Neural progenitor cell (in vitro differentiated cells): ENCODE measurements at regions not wholly inside any gene's neighbourhood (a gene's known extent, or its start where the extent isn't known, plus 50 kb on each side); places are given as distances from the start of the nearest gene placed in this dataset.

Source experiments
- DNase-seq: peaks from one replicate; pipeline ENCODE4 v3.0.0-alpha.2; 2016; ENCODE audit warnings: low spot score
- H2AFZ ChIP-seq: fragments of 200-600 bp; sonication (generic); replicated peaks from 2 replicates; pipeline ENCODE4 v1.6.1; 2016; ENCODE audit warnings: antibody characterized with exemption
- H3F3A ChIP-seq: fragments of 200-600 bp; sonication (generic); 2 replicates; pipeline ENCODE4 v1.6.1; 2016; ENCODE audit warnings: antibody characterized with exemption, low read depth
- H3K27ac ChIP-seq: fragments of 200-600 bp; sonication (generic); 2 replicates; pipeline ENCODE4 v1.5.1; 2016; ENCODE audit warnings: mild to moderate bottlenecking
- H3K27me3 ChIP-seq: fragments of 200-600 bp; sonication (generic); 2 replicates; pipeline ENCODE4 v1.6.1; 2016; ENCODE audit warnings: mild to moderate bottlenecking, moderate library complexity
- H3K36me3 ChIP-seq: fragments of 200-600 bp; sonication (generic); 2 replicates; pipeline ENCODE4 v1.5.1; 2016
- H3K4me1 ChIP-seq: fragments of 200-600 bp; sonication (generic); 2 replicates; pipeline ENCODE4 v1.6.1; 2016; ENCODE audit warnings: mixed run types
- H3K4me2 ChIP-seq: fragments of 200-600 bp; sonication (generic); 2 replicates; pipeline ENCODE4 v1.6.1; 2016
- H3K4me3 ChIP-seq: fragments of 200-600 bp; sonication (generic); 2 replicates; pipeline ENCODE4 v1.5.1; 2016
- H3K79me2 ChIP-seq: fragments of 200-600 bp; sonication (generic); 2 replicates; pipeline ENCODE4 v1.6.1; 2016; ENCODE audit warnings: low read depth
- H3K9ac ChIP-seq: fragments of 200-600 bp; sonication (generic); 2 replicates; pipeline ENCODE4 v1.6.1; 2016
- H3K9me3 ChIP-seq: fragments of 200-600 bp; sonication (generic); 2 replicates; pipeline ENCODE4 v1.5.1; 2016; ENCODE audit warnings: low read depth
- H4K20me1 ChIP-seq: fragments of 200-600 bp; sonication (generic); 2 replicates; pipeline ENCODE4 v1.6.1; 2016; ENCODE audit warnings: low read depth
- H3K27ac Mint-ChIP-seq: 3 replicates; pipeline ENCODE4 v1.8.0; 2021; ENCODE audit warnings: mixed read lengths
- H3K27me3 Mint-ChIP-seq: 2 replicates; pipeline ENCODE4 v1.8.0; 2022; ENCODE audit warnings: low read depth, mild to moderate bottlenecking, inconsistent platforms, moderate library complexity, mixed read lengths; ENCODE audit not compliant: insufficient read depth
- H3K36me3 Mint-ChIP-seq: 3 replicates; pipeline ENCODE4 v1.8.0; 2021; ENCODE audit warnings: mixed read lengths
- H3K4me1 Mint-ChIP-seq: 3 replicates; pipeline ENCODE4 v1.8.0; 2021; ENCODE audit warnings: mixed read lengths
- H3K4me3 Mint-ChIP-seq: 3 replicates; pipeline ENCODE4 v1.8.0; 2021; ENCODE audit warnings: mild to moderate bottlenecking, moderate library complexity, mixed read lengths
- H3K9me3 Mint-ChIP-seq: 3 replicates; pipeline ENCODE4 v1.8.0; 2020; ENCODE audit warnings: mixed read lengths
- EZH2 ChIP-seq: fragments of 200-600 bp; sonication (generic); IDR thresholded peaks from 2 replicates; pipeline ENCODE4 v1.6.1; 2017; ENCODE audit warnings: antibody characterized with exemption, mild to moderate bottlenecking, moderate library complexity
- EZH2phosphoT487 ChIP-seq: fragments of 200-600 bp; sonication (generic); IDR thresholded peaks from 2 replicates; pipeline ENCODE4 v1.6.1; 2017; ENCODE audit warnings: antibody characterized with exemption
- TF ChIP-seq, protein P1 (sequence below): fragments of 200-600 bp; sonication (generic); IDR thresholded peaks from 2 replicates; pipeline ENCODE4 v1.5.1; 2017; ENCODE audit warnings: antibody characterized with exemption, mild to moderate bottlenecking

DNA sequence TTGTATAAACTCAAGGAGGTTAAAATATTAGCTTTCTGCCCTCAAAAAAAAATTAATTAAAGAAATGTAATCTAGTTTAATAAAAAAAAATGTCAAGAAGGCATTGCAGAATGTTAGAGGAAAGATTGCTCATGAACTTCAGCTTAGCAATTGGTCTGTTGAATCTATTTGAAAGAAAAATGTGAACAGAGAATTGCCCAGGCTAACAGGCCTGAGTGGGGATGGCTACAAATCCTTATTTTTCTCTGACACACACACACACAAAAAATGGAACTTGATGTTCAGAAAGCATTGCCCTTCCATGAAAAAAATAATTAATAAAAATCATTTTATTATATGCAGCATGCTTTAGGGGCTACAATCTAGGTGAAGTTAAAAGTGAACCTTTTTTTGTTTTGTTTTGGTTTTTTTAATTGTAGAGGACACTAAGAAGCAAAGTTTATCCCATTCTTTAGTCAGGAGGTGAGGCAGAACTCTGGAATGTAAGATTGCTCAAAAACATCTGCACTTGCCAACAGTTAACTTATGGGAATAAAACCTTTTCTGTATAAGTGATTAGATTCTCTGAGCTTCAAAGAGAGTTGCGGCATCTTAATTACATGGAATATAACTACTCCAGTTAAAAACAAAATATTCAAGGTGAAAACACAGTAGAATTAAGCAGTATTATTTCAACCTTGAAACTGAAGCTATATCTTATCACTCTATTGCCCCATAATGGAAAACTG is 658.5 kb upstream of the ADGRL2 start:
- no peak overlapping the region for H3K9ac ChIP-seq
- DNase-seq: no peak

DNA sequence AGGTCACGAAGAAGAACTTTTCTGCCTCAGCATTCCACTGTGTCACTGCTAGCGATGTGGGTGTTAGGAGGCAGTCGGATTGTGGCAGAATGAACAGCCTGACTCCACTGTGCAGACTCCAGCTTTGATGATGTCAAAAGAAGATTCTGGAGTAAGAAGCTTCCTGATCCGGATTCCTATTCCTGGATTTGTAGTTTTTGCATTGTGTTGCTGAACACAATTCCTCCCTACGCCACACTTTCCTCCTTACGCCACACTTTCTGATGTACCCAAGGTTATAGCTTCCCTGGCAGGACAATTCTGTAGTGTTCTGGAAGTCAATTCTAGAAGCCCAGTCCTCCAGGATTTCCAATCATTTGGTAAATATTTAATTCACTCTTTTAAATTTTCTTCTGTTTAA is 665.2 kb upstream of the ADGRL2 start:
- H3K79me2 ChIP-seq: no peaks in the 10 kb centered on the region
- no peaks in the 10 kb centered on the region for H3K27me3 Mint-ChIP-seq
- H2AFZ ChIP-seq: peak overlapping the region; percentile 47
- H3K4me3 Mint-ChIP-seq: no peak overlapping the region
- H3K36me3 Mint-ChIP-seq: peaks cover 5% of the 10 kb centered on the region
- H3K36me3 ChIP-seq: no peaks in the 10 kb centered on the region
- H3K9me3 Mint-ChIP-seq: peaks cover 9% of the 10 kb centered on the region
- no peaks in the 10 kb centered on the region for H3K4me1 ChIP-seq
- H3F3A ChIP-seq: no peaks in the 10 kb centered on the region
- H3K27ac Mint-ChIP-seq: no peak overlapping the region
- H4K20me1 ChIP-seq: no peaks in the 10 kb centered on the region
- no peak overlapping the region for H3K4me3 ChIP-seq
- H3K27me3 ChIP-seq: no peaks in the 10 kb centered on the region
- H3K4me1 Mint-ChIP-seq: no peaks in the 10 kb centered on the region
- H3K27ac ChIP-seq: no peak overlapping the region
- TF ChIP-seq, protein P1, sequence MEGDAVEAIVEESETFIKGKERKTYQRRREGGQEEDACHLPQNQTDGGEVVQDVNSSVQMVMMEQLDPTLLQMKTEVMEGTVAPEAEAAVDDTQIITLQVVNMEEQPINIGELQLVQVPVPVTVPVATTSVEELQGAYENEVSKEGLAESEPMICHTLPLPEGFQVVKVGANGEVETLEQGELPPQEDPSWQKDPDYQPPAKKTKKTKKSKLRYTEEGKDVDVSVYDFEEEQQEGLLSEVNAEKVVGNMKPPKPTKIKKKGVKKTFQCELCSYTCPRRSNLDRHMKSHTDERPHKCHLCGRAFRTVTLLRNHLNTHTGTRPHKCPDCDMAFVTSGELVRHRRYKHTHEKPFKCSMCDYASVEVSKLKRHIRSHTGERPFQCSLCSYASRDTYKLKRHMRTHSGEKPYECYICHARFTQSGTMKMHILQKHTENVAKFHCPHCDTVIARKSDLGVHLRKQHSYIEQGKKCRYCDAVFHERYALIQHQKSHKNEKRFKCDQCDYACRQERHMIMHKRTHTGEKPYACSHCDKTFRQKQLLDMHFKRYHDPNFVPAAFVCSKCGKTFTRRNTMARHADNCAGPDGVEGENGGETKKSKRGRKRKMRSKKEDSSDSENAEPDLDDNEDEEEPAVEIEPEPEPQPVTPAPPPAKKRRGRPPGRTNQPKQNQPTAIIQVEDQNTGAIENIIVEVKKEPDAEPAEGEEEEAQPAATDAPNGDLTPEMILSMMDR: no peak
- no peak for TF ChIP-seq EZH2
- no peak for TF ChIP-seq EZH2phosphoT487
- no peak for DNase-seq
- H3K4me2 ChIP-seq: no peak overlapping the region
- no peaks in the 10 kb centered on the region for H3K9me3 ChIP-seq
- H3K9ac ChIP-seq: no peak overlapping the region

More for the DNA sequence above, 658.5 kb upstream of the ADGRL2 start:
- TF ChIP-seq, protein P1: no peak
- TF ChIP-seq EZH2phosphoT487 (no peak), EZH2 (no peak)
- Histone ChIP-seq H3K27ac (no peak overlapping the region), H3K36me3 (no peaks in the 10 kb centered on the region), H3K4me2 (no peak overlapping the region), H3K9me3 (no peaks in the 10 kb centered on the region), H4K20me1 (no peaks in the 10 kb centered on the region), H3K4me3 (no peak overlapping the region), H3K79me2 (no peaks in the 10 kb centered on the region), H3K4me1 (peaks cover 36% of the 10 kb centered on the region), H3F3A (peaks cover 6% of the 10 kb centered on the region), H2AFZ (no peak overlapping the region), H3K27me3 (no peaks in the 10 kb centered on the region)
- Mint-ChIP-seq H3K36me3 (peaks cover 5% of the 10 kb centered on the region), H3K27ac (no peak overlapping the region), H3K27me3 (no peaks in the 10 kb centered on the region), H3K4me3 (no peak overlapping the region), H3K4me1 (peaks cover 25% of the 10 kb centered on the region), H3K9me3 (peaks cover 11% of the 10 kb centered on the region)

DNA sequence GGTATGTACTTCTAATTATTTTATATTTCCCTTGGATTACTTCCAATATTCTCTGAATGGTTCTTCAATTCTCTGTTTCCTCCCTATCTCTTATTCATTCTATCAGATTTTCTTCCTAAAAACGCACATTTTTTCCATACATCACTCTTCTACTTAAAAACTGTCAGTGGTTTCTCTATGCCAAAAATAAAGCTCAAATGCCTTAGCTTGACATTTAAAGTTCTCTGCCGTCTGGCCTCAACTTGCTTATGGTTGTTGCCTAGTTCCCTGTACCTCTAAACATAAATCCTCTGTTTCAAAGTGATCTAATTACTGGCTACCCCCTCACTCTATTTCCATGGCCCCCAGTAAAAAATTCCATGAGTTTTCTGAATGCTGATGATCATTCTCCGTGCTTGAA is 671.0 kb upstream of the ADGRL2 start:
- Mint-ChIP-seq H3K9me3 (peaks cover 7% of the 10 kb centered on the region), H3K27me3 (no peaks in the 10 kb centered on the region), H3K4me3 (no peak overlapping the region), H3K36me3 (no peaks in the 10 kb centered on the region), H3K4me1 (no peaks in the 10 kb centered on the region), H3K27ac (no peak overlapping the region)
- TF ChIP-seq EZH2phosphoT487 (no peak), EZH2 (no peak)
- TF ChIP-seq, protein P1: no peak
- Histone ChIP-seq H3K27me3 (no peaks in the 10 kb centered on the region), H3K4me3 (no peak overlapping the region), H4K20me1 (no peaks in the 10 kb centered on the region), H3K9me3 (no peaks in the 10 kb centered on the region), H3K4me1 (no peaks in the 10 kb centered on the region), H3K9ac (no peak overlapping the region), H3K36me3 (no peaks in the 10 kb centered on the region), H2AFZ (no peak overlapping the region), H3K27ac (no peak overlapping the region), H3F3A (no peaks in the 10 kb centered on the region), H3K79me2 (no peaks in the 10 kb centered on the region), H3K4me2 (no peak overlapping the region)
- DNase-seq: no peak
